Tibial nerve (tissue), 3 donors: ENCODE measurements at regions not wholly inside any gene's neighbourhood (a gene's known extent, or its start where the extent isn't known, plus 50 kb on each side); places are given as distances from the start of the nearest gene placed in this dataset.

ENCODE experiments used
- POLR2A ChIP-seq, 2 donors: fragments of 450-650 bp; IDR thresholded peaks; one replicate each; pipeline ENCODE4 v1.6.1; 2017; ENCODE audit warnings: antibody characterized with exemption in 2 of 2, mild to moderate bottlenecking in 2 of 2, moderate library complexity in 2 of 2
- TF ChIP-seq, protein P1 (sequence below), 5 experiments: fragments of 200-600 bp in 3 of 5; fragments of 450-650 bp in 2 of 5; sonication (generic) in 3 of 5; IDR thresholded peaks; one replicate each; pipeline ENCODE4 v1.5.1; 2016 to 2019; ENCODE audit warnings: antibody characterized with exemption in 5 of 5, mild to moderate bottlenecking in 3 of 5, moderate library complexity in 2 of 5

- TF ChIP-seq, protein P1, sequence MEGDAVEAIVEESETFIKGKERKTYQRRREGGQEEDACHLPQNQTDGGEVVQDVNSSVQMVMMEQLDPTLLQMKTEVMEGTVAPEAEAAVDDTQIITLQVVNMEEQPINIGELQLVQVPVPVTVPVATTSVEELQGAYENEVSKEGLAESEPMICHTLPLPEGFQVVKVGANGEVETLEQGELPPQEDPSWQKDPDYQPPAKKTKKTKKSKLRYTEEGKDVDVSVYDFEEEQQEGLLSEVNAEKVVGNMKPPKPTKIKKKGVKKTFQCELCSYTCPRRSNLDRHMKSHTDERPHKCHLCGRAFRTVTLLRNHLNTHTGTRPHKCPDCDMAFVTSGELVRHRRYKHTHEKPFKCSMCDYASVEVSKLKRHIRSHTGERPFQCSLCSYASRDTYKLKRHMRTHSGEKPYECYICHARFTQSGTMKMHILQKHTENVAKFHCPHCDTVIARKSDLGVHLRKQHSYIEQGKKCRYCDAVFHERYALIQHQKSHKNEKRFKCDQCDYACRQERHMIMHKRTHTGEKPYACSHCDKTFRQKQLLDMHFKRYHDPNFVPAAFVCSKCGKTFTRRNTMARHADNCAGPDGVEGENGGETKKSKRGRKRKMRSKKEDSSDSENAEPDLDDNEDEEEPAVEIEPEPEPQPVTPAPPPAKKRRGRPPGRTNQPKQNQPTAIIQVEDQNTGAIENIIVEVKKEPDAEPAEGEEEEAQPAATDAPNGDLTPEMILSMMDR (IDR thresholded peaks at IDR 0.05), result no peak
- TF ChIP-seq POLR2A (IDR thresholded peaks at IDR 0.05), result no peak
Measured at GRCh38 chr18:78876868-78877267, 102.8 kb upstream of the SALL3 start.
